ENCODE measurements at regions not wholly inside any gene's neighbourhood (a gene's known extent, or its start where the extent isn't known, plus 50 kb on each side); places are given as distances from the start of the nearest gene placed in this dataset.

- no peak for TF ChIP-seq CTCF (conservative IDR thresholded peaks at IDR 0.05 in 1 of 2, IDR thresholded peaks at IDR 0.05 in 1 of 2; ENCODE audit: extremely low read depth in 1 of 2, insufficient read depth in 1 of 2, low read depth in 1 of 2, low read length in 2 of 2)
- TF ChIP-seq EZH2 (IDR thresholded peaks at IDR 0.05; ENCODE audit: borderline replicate concordance, low read length), result no peak
These were observed 1666.1 kb upstream of the DDX18 start for GRCh38 chr2:116148361-116148760.

Measured in mammary epithelial cell (primary cell).